ENCODE measurements at regions not wholly inside any gene's neighbourhood (a gene's known extent, or its start where the extent isn't known, plus 50 kb on each side); places are given as distances from the start of the nearest gene placed in this dataset.

GRCh38 chr17:74031316-74032090 is 172.0 kb upstream of the RPL38 start:
- TF ChIP-seq CTCF (IDR thresholded peaks at IDR 0.05), result no peak
- TF ChIP-seq POLR2AphosphoS5 (IDR thresholded peaks at IDR 0.05; ENCODE audit: low read depth, low read length), result no peak
- TF ChIP-seq SIN3A (IDR thresholded peaks at IDR 0.05; ENCODE audit: borderline replicate concordance, insufficient read depth, low read depth, low read length), result no peak
- TF ChIP-seq REST (IDR thresholded peaks at IDR 0.05; ENCODE audit: insufficient read depth in 1 of 2, low read depth in 2 of 2, low read length in 1 of 2), result no peak

All from Panc1 (cell line).